ENCODE measurements at regions not wholly inside any gene's neighbourhood (a gene's known extent, or its start where the extent isn't known, plus 50 kb on each side); places are given as distances from the start of the nearest gene placed in this dataset.

GRCh38 chr9:78676009-78676408, 379.1 kb downstream of the PSAT1 start:
- no peak overlapping the region for H3K4me3 ChIP-seq (replicated peaks; ENCODE audit: low read depth, low read length)
- no peak for TF ChIP-seq CTCF (IDR thresholded peaks at IDR 0.05; ENCODE audit: low read length, missing control alignments)
- peak; percentile 42 for DNase-seq (ENCODE audit: low read depth)

- peak; percentile 7 for DNase-seq (ENCODE audit: low read depth)
- no peak for TF ChIP-seq CTCF (IDR thresholded peaks at IDR 0.05; ENCODE audit: low read length, missing control alignments)
- no peak overlapping the region for H3K4me3 ChIP-seq (replicated peaks; ENCODE audit: low read depth, low read length)
These were observed 379.7 kb downstream of the PSAT1 start for GRCh38 chr9:78676623-78677022.

- no peak overlapping the region for H3K4me3 ChIP-seq (replicated peaks; ENCODE audit: low read depth, low read length)
- no peak for TF ChIP-seq CTCF (IDR thresholded peaks at IDR 0.05; ENCODE audit: low read length, missing control alignments)
- no peak for DNase-seq (ENCODE audit: low read depth)
These were observed 380.4 kb downstream of the PSAT1 start for GRCh38 chr9:78677326-78677725.

- no peak for TF ChIP-seq CTCF (IDR thresholded peaks at IDR 0.05; ENCODE audit: low read length, missing control alignments)
- H3K4me3 ChIP-seq (replicated peaks; ENCODE audit: low read depth, low read length) = no peak overlapping the region
- no peak for DNase-seq (ENCODE audit: low read depth)
These were observed 382.0 kb downstream of the PSAT1 start for GRCh38 chr9:78678877-78679276.

- no peak for DNase-seq (ENCODE audit: low read depth)
- no peak for TF ChIP-seq CTCF (IDR thresholded peaks at IDR 0.05; ENCODE audit: low read length, missing control alignments)
These were observed 383.3 kb downstream of the PSAT1 start for GRCh38 chr9:78680196-78680595.

GRCh38 chr9:78682216-78682615, 385.3 kb downstream of the PSAT1 start:
- no peak overlapping the region for H3K4me3 ChIP-seq (replicated peaks; ENCODE audit: low read depth, low read length)
- TF ChIP-seq CTCF (IDR thresholded peaks at IDR 0.05; ENCODE audit: low read length, missing control alignments) = no peak
- DNase-seq (ENCODE audit: low read depth) = peak; percentile 22

More at GRCh38 chr9:78680196-78680595, 383.3 kb downstream of the PSAT1 start:
- no peak overlapping the region for H3K4me3 ChIP-seq (replicated peaks; ENCODE audit: low read depth, low read length)

- no peak overlapping the region for H3K4me3 ChIP-seq (replicated peaks; ENCODE audit: low read depth, low read length)
- no peak for DNase-seq (ENCODE audit: low read depth)
- TF ChIP-seq CTCF (IDR thresholded peaks at IDR 0.05; ENCODE audit: low read length, missing control alignments) = no peak
These were observed 388.5 kb downstream of the PSAT1 start for GRCh38 chr9:78685471-78685870.

Measured in fibroblast of pulmonary artery (primary cell).